Dermis microvascular lymphatic vessel endothelial cell (primary cell): ENCODE measurements at regions not wholly inside any gene's neighbourhood (a gene's known extent, or its start where the extent isn't known, plus 50 kb on each side); places are given as distances from the start of the nearest gene placed in this dataset.

ENCODE experiments used
- DNase-seq, 2 donors: peaks; one replicate each; pipeline versions ENCODE4 v3.0.0 to v3.0.0-alpha.2; 2010; ENCODE audit warnings: low read depth in 2 of 2

DNA sequence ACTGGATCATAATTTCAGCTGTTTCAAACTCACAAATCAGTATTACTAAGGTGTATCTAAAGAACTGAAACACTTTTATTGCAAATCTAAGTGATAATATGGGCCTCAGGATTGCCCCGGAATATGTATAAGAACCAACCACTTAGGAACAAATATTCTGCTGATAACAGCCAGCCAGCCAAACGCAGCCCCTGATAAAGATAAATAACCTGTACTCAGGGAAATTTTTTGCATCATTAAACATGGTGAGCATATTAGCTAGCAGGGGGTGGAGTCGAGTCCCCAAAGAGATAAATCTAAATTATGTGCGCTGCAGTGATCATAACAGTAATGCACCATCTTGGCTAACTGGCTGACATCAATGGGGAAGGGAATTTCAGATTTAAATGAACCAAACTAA is 410.2 kb upstream of the MAP3K7 start:
- DNase-seq = no peak

DNA sequence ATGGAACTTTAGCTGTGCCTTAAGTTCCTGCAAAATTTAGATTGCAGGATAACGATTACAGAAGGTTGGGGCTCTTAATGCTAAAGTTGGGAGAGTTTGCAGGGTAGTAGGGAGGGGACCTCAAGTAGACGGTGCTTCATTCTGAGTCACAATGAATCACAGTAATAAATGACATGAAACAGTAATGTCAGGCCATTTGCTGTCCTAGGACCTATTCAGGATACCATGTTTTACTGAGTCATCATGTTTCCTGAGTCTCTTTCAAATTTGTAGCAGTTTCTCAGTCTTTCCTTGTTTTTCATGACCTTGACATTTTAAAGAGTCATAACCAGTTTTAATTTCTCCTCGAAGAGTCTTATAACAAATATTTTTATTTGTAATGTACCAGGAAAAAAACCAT is 406.9 kb upstream of the MAP3K7 start:
- no peak for DNase-seq

DNA sequence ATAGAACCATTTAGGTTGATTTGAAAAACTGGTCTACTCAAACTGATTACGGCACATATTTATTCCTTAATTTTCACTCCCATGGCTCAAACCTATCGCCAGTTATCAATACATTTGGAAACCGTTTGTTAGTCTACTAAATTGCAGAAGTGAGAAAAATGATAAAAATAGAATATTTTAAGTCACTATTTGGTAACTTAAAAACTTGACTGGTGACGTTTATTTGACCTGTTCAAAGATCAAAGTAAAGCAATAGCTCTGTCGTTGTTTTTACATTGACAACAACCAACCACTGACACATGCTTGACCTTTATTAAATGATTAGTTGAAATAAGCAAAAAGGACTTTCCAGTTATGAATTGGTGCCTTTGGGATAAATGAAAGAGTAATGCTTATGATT is 402.9 kb upstream of the MAP3K7 start:
- no peak for DNase-seq

DNA sequence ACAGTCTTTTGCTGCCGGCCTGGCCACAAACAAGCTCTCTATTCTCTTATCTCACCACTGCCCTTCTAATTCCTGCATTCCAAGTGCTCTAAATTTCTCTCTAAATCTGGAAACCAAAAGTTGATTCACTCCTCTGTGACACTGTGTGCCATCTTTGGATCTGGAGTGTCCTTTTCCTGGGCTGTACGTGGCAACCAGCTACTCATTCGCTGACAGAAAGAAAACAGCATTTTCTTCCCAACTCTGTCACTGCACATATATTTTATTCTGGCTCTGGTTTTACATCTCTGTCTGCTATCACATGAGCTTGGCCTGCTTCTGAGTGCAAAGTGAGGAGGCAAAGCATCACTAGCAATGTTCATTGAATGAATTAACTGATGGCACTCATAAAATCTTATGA is 397.2 kb upstream of the MAP3K7 start:
- DNase-seq = no peak

DNA sequence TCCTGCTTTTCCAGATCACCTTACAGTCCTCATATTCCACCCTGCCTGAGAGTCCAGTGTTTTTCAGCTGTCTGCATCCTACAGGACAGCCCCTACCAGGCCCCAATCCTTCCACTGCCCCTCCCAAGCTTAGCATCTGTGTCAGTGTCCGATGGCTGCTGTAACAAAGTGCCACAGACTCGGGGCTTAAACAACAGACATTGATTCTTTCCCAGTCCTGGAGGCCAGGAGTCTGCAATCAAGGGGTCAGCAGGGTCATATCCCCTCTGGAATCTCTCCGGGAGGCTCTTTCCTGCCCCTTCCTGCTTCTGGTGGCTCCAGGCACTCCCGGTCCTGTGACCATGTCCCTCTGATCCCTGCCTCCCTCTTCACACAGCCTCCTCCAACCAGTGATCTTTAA is 396.6 kb upstream of the MAP3K7 start:
- DNase-seq = no peak

DNA sequence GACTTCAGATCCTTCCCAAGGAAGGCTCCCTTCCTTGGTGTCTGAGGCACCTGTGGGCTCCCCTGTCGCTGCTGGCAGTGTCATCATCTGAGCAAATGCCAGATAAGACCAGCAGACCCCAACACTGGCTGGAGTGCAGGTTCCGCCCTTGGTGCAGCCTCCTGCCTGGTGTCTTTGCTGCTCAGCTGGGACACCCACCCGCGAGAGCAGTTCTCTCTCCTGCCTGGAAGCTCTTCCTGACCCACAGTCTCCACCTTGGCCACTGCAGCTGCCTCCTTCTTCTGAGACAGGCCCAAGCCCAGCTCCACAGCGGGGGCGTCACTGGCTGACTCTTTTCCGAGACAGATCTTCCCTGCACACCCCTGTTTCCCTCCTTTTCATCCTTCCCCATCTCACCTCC is 395.7 kb upstream of the MAP3K7 start:
- DNase-seq = no peak

DNA sequence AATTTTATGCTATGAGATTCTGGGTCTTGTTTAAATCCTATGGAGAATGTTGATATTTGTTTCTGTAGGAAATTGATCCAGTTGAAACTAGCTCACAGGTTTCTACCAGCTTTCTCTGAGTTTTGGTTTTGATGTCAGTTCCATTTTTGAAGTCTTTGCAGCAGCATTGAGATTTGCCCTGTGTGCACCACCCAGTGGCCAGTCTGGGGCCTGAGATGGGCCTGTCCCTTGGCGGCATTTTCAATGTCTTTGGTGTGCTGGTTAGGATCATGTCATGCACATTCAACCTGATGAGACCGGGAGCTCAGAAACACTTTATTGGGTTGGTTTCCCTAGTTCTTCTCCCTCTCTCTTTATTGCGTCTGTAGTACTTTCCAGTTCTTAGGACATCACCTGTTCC is 395.2 kb upstream of the MAP3K7 start:
- DNase-seq = no peak

DNA sequence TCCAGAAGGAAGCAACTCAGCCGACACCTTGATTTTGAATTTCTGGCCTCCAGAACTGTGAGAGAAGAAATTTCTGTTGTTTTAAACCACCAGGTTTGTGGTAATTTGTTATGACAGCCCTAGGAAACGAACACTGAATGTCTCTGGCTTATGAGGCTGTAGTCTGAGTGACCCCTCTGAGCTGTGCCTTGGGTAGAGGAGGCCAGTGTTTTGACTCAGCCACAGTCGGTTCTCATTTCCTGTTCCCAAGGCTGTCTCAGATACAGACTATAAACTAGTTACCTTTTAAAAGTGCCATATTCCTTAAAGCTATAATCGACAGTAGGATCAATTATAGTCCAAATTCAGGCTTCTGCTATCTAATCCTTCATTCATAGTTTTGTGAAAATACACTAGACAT is 391.2 kb upstream of the MAP3K7 start:
- DNase-seq = no peak

DNA sequence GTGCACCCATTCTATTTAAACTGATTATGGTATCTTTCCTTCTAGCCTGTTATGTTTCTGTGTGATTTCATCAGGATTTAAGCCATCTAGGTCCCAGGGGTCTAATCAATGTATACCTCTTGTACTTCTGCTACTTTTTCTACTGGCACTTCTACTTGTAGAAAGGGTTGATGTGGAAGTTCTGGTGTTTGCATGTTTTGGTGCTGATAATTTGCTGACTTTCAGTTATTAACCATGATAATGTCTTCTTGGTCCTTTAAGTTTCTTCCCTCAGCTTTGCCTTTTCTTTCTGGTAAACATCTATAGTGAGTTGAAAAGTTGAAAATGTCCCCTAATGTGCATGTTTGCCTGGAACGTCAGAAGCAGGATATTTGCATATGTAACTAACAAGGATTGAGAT is 390.6 kb upstream of the MAP3K7 start:
- no peak for DNase-seq

DNA sequence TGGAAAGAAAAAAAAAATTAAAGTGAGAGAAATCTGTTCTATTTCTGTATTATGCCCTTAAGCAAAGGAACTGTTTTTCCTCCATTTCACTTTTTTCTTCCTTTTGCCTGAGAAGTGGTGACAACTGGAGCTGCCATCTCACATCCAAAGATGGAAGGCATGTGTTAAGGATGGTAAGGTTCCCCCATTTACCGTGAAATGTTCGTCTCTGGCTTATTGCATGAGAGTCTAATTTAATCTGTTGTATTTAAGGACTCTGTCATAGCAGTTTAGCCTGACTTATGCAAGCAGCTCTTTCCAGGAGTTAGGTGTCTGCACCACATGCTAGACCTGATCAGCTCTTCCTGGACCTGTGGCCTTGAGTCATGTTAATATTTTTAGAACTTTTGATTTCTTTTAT is 389.5 kb upstream of the MAP3K7 start:
- no peak for DNase-seq

DNA sequence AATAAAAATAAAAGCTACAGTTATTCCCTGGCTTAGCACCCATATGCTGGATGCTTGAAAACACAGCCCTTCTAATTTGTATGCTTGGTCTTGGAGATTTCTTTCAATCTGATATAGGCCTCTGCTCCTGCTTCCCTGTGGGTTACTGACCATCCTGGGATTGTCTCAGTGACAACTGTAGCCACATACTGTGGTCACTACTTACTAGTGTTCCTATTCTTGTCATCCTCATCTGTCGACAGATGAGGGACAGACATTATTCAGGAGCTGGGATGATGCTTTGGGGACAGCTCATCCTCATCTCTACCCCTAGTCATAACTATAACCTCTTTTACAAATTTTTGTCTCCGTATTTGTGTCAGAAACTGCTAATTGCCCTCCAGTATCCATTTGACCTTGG is 388.9 kb upstream of the MAP3K7 start:
- DNase-seq = no peak

DNA sequence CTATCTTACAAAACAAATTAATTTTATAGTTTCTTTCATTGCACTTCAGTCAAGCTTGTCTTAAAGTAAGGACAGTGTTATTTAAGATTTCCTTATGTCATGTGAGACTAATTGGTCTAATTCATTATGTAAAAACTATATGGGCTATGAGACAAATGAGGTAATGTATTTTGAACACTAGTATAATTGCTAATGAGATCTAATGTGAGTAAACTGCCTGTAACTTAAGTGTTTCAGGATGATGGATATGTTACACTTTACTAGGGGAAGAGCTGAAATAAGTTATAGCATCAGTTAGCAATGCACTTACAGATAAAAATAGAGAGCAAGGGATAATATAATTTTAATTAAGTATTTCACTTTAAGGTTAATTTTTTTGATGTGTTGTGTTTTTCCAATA is 386.3 kb upstream of the MAP3K7 start:
- DNase-seq = no peak

DNA sequence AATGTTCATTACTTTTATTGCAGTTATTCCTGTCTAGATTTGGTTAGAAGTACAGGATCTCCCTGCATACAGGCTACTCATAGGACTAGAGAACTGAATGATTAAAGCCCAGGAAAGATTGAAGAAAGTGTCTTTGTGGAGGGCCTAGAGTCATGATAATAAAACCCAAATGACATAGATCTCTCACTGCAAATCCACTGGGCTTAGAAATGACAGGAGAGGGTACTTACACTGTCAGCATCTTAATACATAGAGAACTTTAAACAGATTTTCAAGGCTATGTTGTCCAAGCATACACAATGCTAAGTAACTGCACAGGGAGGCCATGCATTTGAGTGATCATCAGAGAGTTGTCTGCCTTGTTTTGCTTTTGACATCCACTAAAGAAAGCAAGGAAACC is 383.8 kb upstream of the MAP3K7 start:
- no peak for DNase-seq

DNA sequence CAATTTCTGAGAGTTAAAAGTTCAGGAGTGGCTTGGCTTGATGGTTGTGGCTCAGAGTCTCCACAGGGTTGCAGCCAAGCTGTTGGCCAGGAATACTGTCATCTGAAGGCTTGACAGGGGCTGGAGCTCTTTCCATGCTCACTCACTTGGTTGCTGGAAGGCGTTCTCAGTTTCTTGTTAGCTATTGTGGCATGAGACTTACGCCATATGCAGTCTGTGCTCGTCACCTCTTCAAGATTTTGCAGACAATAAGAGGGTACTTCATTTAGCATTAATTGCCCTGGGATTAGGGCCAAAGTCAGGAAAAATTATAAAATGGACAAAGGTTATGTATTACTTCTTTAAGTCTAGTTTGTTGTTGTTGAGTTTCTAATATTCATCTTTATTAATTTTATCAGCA is 380.6 kb upstream of the MAP3K7 start:
- no peak for DNase-seq

DNA sequence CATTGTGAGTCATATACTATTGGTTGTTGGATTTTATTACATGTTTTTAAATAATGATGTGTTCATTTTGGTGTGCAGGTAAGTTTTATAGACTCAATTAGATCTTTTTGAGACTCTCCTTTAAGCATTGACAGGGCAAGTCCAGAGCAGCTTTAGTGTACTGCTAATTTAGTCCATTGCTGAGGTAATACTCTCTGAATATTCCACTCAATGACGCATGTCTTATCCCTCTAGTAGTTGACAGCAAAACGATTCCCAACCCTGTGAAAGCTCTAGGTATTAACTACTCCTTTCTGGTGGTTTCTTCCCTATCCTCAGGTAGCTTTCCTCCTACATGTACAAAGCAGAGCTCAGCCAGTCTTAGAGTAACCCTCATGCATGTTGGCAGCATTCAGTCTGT is 373.5 kb upstream of the MAP3K7 start:
- no peak for DNase-seq

DNA sequence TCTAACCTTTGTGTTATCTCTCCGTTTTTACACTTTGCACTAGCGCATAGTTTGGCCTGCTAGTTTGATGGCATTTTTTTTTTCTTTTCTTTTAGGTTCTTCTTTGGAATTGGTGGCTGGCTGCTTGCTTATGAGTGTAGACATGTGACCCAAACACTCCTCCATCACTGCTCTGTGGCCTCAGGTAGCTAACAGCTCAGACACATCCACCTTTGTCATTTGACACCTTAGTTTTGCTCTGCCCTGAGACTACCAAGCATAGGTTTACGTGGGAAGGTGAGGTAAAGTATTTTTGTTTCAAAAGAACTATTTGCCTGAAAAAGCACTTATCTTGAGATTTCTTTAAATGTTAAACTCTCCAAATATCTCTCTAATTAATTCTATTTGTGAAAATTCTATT is 368.4 kb upstream of the MAP3K7 start:
- no peak for DNase-seq

DNA sequence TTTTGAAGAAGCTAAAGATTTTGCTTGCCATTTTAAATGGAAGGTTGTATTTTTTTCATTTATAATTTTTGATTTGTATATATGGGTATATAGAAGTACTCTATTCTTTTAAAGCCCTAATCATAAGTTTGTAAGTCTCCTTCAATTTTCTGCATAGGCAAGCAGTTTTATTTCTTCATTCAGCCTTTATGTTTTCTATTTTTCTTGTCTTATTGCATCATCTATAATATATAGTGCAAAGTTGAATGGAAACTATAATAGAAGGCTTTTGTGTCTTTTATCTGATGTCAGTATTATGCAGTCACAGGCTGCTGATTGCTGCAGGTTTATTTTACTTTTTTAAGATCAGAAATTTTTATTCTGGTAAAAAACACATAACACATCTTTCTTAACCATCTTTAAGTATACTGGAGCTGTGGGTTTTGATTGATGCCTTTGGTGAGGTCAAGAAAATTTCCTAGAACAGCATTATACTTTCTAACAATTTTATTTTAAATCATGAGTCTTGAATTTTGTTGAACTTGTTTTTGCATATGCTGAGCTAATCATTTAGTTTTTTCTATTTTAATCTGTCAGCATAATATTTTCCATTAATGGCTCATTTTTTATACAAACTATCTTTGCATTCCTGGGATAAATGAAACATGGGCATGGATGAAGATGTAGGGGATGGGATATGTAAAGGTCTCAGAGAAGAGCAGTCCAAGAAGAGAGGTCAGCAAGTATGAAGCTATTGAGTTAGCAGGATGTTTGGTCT is 366.7 kb upstream of the MAP3K7 start:
- no peak for DNase-seq

DNA sequence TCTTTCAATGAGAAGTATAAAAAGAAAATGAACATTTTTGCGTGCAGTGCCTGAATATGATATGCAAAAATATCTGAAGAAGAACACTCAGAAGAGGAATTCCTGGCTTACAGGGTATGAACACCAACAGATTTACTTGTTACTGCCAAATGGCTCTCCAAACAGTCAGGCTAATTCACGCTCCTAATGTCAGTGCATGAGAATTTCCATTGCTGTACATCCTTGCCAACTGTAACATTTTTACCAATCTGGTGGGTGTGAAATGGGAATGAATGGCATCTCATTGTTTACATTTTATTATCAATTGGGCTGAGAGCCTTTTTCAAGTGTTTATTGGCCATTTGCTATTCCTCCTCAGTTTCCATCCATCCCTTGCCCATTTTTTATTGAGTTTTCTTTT is 365.3 kb upstream of the MAP3K7 start:
- DNase-seq = no peak

DNA sequence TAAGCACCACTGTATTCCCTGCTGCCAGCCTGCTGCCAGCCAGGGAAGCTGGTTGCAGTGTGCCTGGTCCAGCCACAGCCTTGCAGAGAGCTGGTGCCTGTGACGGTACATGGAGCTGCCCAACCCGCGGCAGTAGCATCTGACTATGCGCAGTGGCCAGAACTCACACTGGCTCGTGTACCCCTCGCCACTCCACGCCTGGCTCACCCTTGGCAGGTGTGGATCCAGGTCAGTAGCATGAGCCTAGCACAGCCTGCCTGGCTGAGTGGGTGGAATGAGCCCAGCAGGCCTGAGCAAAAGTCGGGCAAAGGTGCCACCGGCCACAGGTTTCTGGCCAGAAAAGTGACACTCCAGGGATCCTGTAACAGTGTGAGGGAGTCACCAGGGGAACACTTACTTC is 361.7 kb upstream of the MAP3K7 start:
- no peak for DNase-seq

DNA sequence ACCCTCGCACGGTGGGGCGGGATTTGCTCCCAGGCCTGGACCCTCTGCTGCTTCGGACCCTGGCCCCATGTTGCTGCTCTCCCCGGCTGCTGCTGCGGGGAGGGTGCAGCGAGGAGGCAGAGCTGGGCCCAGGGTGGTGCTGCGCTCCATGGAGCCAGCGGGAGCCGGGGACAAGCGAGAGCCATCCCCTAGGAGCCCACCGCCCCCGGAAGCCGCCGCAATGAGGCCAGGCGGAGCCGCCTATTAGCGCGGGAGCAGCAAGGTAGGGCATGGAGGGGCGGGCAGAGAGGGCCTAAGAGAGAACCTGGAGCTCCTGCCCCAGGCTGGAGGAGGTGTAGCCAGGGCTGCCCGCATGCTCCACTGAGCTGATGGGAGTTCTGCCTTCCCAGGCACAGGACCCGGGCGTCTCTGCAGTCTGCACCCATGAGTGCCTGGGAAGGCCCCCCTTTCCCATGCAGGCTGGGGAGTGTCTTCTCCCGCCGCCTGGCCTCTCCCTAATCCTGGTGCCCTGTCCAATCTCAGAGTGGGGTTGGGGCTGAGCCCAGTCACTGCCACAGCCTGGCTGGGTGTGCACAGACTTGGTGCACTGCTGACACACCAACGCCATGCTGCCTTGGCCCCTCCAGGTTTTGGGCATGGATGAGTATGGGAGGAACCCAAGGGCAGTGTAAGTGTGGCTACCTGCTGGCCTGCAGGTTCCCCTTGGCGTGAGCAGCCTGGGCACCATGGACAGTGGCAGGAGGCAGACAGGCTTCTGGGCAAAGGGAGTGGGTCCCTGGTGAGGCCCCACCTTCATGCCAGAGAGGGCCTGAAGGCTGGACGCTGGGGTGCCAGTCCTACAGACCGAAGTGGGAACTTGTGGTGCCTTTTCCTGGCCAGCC is 360.6 kb upstream of the MAP3K7 start:
- no peak for DNase-seq

DNA sequence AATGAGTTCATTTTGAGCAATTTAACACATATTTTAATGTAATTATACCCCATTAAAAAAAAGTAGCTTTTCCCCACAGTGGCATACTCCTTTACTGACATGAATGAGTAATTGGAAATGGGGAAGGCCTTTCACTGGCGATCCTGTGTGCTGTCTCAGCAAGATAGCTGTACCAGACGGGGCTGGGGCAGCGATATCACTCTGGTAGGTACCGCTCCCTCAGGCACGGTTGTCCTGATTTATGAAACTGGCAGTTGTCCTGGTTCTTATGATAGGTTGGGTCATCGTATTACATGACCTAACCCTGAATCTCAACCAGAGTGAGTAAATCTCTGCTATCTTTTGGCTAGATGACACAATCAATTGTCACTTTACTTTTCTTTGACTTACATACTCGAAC is 355.0 kb upstream of the MAP3K7 start:
- no peak for DNase-seq

DNA sequence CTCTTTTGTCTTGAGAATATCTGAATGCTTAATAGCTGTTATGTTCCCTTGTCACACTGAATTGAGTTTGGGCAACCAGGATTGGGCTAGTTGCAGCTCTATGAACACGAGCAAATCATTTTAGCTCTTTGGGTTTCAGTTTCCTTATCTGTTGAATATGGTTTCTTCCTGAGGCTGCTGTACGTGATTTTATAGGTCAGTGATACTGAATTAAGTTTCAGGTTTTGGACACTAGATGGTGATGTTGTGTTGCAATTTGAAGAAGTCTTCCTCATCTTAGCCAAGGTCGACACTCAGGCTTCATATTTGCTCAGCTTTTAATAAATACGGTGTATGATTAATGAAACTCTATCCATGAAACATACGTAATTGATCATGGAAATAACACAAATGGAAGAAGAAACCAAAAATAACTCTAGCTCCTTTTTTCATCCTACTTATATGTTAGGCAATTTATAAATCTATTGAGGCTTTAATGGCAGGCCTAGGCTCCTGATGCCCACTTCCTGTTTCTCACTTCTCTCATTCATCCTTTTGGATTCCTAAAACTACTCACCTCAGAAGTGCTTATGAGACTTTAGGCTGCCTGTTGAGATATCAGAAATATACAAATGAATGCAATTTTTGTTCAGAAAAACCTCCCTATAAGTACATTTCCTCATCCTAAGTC is 354.1 kb upstream of the MAP3K7 start:
- peak; percentile 50 to 52 for DNase-seq

DNA sequence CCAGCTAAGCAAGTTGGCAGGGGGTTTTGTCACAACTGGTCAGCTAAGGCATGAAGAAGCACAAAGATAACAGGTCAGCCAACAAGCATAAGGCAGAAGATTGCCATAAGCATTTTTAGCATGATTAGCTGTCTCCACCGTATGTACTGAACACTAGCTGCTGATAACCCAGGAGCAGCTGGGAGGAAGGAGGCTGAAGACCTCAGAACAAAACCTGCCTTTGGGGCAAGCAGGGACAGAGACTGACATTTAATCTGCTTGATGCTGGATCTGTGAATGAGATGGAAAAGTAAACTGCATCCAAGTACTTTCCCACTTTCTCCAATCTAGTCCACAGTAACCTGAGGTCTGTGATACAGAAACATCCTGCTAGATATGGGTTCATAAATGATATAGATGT is 353.0 kb upstream of the MAP3K7 start:
- no peak for DNase-seq
